ENCODE measurements at regions not wholly inside any gene's neighbourhood (a gene's known extent, or its start where the extent isn't known, plus 50 kb on each side); places are given as distances from the start of the nearest gene placed in this dataset.
A peak's percentile ranks its signal among the peaks of the same experiment; 100 is the strongest.
"Not testable (repeated sequence)": the region's sequence is repeated elsewhere in the genome, so short reads cannot be mapped to it uniquely, and the experiment has no call there.

- no peak for DNase-seq
Measured at GRCh38 chr3:139136469-139137202, 91.9 kb upstream of the PRR23C start.

DNA sequence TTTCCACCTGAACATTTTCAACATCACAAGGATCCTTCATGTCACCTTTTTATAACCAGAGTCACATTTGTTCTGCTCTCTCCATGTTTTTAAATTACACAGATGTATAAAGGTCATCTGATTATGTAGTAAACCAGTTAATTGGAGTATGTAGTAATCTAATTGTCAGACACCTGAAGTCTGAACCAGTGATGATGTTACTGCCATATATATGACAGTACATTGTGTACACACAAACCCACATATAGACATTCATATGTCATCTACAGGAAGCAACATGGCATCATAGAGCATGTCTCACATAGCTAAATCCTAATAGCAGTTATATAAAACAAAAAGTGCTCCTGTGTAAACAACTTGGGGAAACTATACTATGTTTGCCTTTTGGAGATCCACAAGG, 95.9 kb upstream of the PRR23C start:
- DNase-seq = no peak

DNA sequence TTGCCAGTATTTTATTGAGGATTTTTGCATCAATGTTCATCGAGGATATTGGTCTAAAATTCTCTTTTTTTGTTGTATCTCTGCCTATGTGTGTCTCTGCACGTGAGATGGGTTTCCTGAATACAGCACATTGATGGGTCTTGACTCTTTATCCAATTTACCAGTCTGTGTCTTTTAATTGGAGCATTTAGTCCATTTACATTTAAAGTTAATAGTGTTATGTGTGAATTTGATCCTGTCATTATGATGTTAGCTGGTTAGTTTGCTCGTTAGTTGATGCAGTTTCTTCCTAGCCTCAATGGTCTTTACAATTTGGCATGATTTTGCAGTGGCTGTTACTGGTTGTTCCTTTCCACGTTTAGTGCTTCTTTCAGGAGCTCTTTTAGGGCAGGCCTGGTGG, 101.3 kb upstream of the PRR23C start:
- not testable (repeated sequence) for DNase-seq

GRCh38 chr3:139151530-139151929, 106.8 kb upstream of the PRR23C start:
- no peak for DNase-seq

- DNase-seq = not testable (repeated sequence)
Measured at GRCh38 chr3:139153434-139153833, 108.7 kb upstream of the PRR23C start.

- no peak for DNase-seq
Measured at GRCh38 chr3:139157161-139157932, 112.7 kb upstream of the PRR23C start.

DNA sequence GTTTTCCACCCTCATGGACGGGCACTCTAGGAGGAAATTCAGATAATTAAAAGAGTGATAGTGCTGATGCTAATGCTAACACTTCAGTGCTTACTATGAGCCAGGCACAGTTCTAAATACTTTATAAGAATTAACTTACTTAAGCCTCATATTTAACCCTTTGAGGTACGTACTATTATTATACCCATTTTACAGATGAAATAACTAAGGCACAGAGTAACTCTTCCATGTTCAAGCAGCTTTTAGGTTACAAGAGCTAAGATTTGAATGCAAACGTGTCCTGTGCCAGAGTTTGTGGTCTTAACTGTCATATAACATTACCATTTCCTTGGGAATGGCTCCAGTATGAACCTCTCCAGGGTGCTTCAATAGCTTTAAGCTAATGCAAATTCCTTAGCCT, 114.7 kb upstream of the PRR23C start:
- no peak for DNase-seq

GRCh38 chr3:139173372-139174108, 128.8 kb upstream of the PRR23C start:
- DNase-seq = peak; percentile 4

GRCh38 chr3:139180489-139180888, 135.8 kb upstream of the PRR23C start:
- DNase-seq = no peak

DNA sequence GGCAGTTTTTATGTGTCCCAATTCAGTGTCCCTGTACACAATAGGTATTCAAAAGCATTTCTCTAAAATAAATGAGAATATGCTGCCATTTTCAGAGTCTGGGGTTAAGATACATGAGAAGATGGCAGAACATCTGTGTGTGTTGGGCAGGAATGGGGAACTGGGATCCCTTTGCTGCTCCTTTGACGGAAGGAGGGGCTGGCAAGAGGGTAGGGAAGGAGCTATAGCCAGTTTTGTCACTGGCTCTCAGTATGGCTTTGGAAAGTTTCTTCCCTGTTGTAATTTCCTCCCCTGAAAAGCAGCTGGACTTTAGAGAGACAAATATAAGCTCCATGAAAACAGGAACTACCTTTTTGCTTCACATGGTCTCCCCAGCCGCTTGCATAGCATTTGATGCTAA, 137.5 kb upstream of the PRR23C start:
- no peak for DNase-seq

DNA sequence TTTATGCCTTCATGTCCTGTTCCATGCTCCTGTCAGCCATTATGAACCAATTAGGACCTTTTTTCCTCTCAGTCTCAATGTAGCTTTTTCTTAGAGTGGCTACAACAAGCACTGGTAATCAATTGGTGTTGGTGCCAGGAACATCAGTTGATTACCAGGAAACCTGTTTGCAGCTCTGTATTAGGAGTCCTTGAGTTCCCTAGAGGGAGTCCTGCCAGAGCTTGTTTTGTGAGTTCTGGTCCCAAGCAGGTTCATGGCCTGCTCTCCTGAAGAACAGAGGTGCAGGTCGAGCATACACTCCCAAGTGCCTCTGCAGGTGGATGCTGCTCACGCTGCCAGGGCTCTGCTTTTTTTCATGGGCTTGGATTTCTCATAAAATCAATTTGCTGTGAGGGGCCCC, 137.9 kb upstream of the PRR23C start:
- no peak for DNase-seq

GRCh38 chr3:139185527-139185926, 140.8 kb upstream of the PRR23C start:
- DNase-seq = no peak

GRCh38 chr3:139187154-139187553, 142.5 kb upstream of the PRR23C start:
- no peak for DNase-seq

DNA sequence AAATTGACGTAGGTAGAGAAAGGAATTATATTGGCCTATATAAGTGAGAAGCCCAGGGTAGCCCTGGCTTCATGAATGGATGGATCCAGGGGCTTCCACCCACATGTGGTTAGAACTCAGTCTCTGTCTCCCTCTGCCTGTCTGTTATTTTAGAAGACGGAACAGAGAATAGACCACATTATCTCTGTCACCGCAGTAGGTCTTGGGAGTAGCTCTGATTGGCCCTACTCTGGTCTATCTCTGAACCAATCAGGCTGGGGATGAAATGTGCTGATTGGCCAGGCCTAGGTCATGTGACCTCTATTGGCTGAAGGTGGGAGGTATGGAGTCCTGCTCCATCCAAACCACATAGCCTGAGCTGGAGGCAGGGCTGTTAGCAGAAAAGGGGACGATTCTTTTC, 143.0 kb upstream of the PRR23C start:
- DNase-seq = no peak

- no peak for DNase-seq
Measured at GRCh38 chr3:139189943-139190342, 145.3 kb upstream of the PRR23C start.

GRCh38 chr3:139194421-139194820, 149.4 kb upstream of the MRPS22 start:
- DNase-seq = not testable (repeated sequence)

DNA sequence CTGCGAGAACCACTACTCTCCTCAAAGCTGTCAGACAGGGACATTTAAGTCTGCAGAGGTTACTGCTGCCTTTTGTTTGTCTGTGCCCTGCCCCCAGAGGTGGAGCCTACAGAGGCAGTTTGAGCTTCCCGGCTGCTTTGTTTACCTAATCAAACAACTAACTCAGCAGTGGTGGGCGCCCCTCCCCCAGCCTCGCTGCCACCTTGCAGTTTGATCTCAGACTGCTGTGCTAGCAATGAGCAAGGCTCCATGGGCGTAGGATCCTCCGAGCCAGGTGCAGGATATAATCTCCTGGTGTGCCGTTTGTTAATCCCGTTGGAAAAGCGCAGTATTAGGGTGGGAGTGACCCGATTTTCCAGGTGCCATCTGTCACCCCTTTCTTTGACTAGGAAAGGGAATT, 147.7 kb upstream of the MRPS22 start:
- not testable (repeated sequence) for DNase-seq

DNA sequence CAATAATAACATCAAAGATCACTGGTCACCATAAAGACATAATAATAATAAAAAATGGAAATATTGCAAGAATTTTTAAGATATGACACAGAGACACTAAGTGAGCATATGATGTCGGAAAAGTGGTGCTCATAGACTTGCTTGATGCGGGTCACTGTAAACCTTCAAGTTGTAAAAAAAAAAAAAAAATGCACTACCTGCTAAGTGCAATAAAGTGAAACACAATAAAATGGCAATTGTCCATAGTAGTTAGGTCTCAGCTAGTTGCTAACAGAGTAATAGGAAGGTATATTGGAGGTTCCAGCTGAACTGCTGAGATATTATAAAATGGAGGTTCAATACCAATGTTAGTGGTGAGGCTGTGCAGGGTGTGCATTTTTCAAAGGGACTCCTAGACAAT, 146.6 kb upstream of the MRPS22 start:
- DNase-seq = no peak

GRCh38 chr3:139198186-139198585, 145.6 kb upstream of the MRPS22 start:
- DNase-seq = no peak

DNA sequence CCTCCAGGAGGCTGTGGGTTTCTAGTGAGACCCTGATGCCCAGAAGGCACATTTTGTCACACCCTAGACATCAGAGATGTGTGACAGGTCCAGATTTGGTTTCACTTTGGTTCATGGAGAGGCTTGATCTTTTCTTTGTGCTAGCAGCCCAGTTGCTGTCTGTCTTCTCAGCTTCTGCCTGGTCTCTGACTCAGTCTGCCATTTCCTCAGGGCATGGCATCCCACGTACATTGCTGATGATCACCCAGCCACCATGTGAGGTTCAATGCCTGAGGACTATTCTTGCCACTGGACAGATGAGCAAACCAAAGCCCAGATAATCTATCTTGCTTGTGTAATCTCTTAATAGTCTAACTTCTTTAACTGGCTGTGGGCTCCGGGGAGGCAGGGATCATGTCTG, 144.9 kb upstream of the MRPS22 start:
- no peak for DNase-seq

- DNase-seq = no peak
Measured at GRCh38 chr3:139199421-139200010, 144.3 kb upstream of the MRPS22 start.

GRCh38 chr3:139201446-139202225, 142.2 kb upstream of the MRPS22 start:
- DNase-seq = no peak
